Kidney (tissue), 13 donors: ENCODE measurements at regions not wholly inside any gene's neighbourhood (a gene's known extent, or its start where the extent isn't known, plus 50 kb on each side); places are given as distances from the start of the nearest gene placed in this dataset.
"Not testable (repeated sequence)": the region's sequence is repeated elsewhere in the genome, so short reads cannot be mapped to it uniquely, and the experiment has no call there.

Experiments
- DNase-seq, 5 donors: peaks; one replicate each; pipeline ENCODE4 v3.0.0-alpha.2; 2013 to 2020
- FAIRE-seq: peaks from 2 replicates; lab custom pipeline; 2012; peaks lifted over from hg19 to GRCh38; lab: Jason Lieb, UNC
- H3K27ac ChIP-seq, 2 donors: one replicate each; pipeline ENCODE4 v1.7.0; 2013; ENCODE audit warnings: low read depth in 2 of 2, low read length in 2 of 2, inconsistent platforms in 1 of 2
- H3K27me3 ChIP-seq: one replicate; pipeline ENCODE4 v1.7.1; 2013; ENCODE audit warnings: low read length, inconsistent platforms; ENCODE audit not compliant: control insufficient read depth, insufficient read depth
- H3K36me3 ChIP-seq, 3 donors: one replicate each; pipeline versions ENCODE4 v1.7.0 to v1.7.1; 2013; ENCODE audit warnings: low read length in 3 of 3, control low read depth in 1 of 3, inconsistent platforms in 1 of 3; ENCODE audit not compliant: insufficient read depth in 3 of 3, control insufficient read depth in 2 of 3
- H3K4me1 ChIP-seq, 3 donors: one replicate each; pipeline versions ENCODE4 v1.7.0 to v1.7.1; 2013; ENCODE audit warnings: low read length in 3 of 3, inconsistent platforms in 1 of 3, low read depth in 1 of 3; ENCODE audit not compliant: control insufficient read depth in 2 of 3, insufficient read depth in 2 of 3
- H3K4me3 ChIP-seq, 3 donors: one replicate each; pipeline versions ENCODE4 v1.7.0 to v1.8.1; 2013; ENCODE audit warnings: low read length in 3 of 3, control low read depth in 1 of 3, inconsistent platforms in 1 of 3
- H3K9ac ChIP-seq, 3 donors: one replicate each; pipeline versions ENCODE4 v1.7.0 to v1.7.1; 2013; ENCODE audit warnings: low read length in 3 of 3, control low read depth in 1 of 3, inconsistent platforms in 1 of 3
- H3K9me3 ChIP-seq, 3 donors: one replicate each; pipeline versions ENCODE4 v1.7.0 to v1.7.1; 2013; ENCODE audit warnings: low read length in 3 of 3, control low read depth in 1 of 3, inconsistent platforms in 1 of 3; ENCODE audit not compliant: control insufficient read depth in 2 of 3, insufficient read depth in 1 of 3
- CTCF ChIP-seq: IDR thresholded peaks from 3 replicates; pipeline ENCODE4 v1.5.1; 2012; ENCODE audit warnings: mild to moderate bottlenecking, moderate library complexity, borderline replicate concordance; ENCODE audit not compliant: insufficient read depth; ENCODE audit errors: extremely low read depth
- intact Hi-C: fragments of 100-400 bp; cut with DNase I; formaldehyde crosslinking; loops from one replicate; pipeline ENCODE4 v1.11.1; 2022
- donor health status: control.
- donor health status: control.
- donor health status: control.
- donor health status: control.
- donor health status: control.
- donor health status: DM: yes; HTN: yes; CAD: no.
- donor health status: Normal renal cell carcinoma (clear cell type).

DNA sequence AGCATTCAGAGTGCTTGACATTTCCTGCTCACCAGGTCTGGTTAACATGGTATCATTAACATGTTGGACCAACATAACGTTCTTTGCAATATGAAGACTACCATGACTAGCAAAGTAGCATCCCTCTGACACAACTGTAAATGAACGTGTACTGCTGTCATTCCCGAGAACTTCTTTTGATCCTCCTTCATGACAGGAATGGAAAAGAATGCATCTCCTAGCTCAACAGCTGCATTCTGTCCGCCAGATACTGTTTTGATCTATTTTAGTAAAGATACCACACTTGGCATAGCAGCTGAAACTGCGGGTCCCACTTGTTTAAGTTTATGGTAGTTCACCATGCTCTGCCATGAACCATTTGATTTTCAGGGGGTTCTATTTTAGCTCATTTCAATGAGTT lies 144.2 kb upstream of the PARD3B start:
- H3K9ac ChIP-seq: no peak overlapping the region
- intact Hi-C loops: no loop called here

GRCh38 chr2:204407204-204408014 lies 137.9 kb upstream of the PARD3B start:
- no peak for TF ChIP-seq CTCF
- FAIRE-seq: no peak
- intact Hi-C loops: no loop called here

More for the DNA sequence above, 144.2 kb upstream of the PARD3B start:
- no peaks in the 10 kb centered on the region for H3K27me3 ChIP-seq
- no peaks in the 10 kb centered on the region for H3K36me3 ChIP-seq
- no peak for DNase-seq
- H3K4me3 ChIP-seq: no peak overlapping the region
- no peak for TF ChIP-seq CTCF
- H3K9me3 ChIP-seq: no peaks in the 10 kb centered on the region
- no peak overlapping the region for H3K27ac ChIP-seq
- no peaks in the 10 kb centered on the region for H3K4me1 ChIP-seq
- no peak for FAIRE-seq

GRCh38 chr2:204412782-204413181 lies 132.5 kb upstream of the PARD3B start:
- H3K27ac ChIP-seq, DNase-seq, H3K27me3 ChIP-seq, H3K36me3 ChIP-seq, H3K4me3 ChIP-seq, H3K4me1 ChIP-seq, intact Hi-C loops, H3K9me3 ChIP-seq, H3K9ac ChIP-seq, FAIRE-seq: not testable (repeated sequence)

More at GRCh38 chr2:204407204-204408014, 137.9 kb upstream of the PARD3B start:
- Histone ChIP-seq H3K4me1 (no peaks in the 10 kb centered on the region), H3K27me3 (no peaks in the 10 kb centered on the region), H3K27ac (no peak overlapping the region), H3K4me3 (no peak overlapping the region), H3K36me3 (no peaks in the 10 kb centered on the region), H3K9ac (no peak overlapping the region), H3K9me3 (no peaks in the 10 kb centered on the region)
- DNase-seq: peak in 2 of 5 donors; percentile 11 to 12

DNA sequence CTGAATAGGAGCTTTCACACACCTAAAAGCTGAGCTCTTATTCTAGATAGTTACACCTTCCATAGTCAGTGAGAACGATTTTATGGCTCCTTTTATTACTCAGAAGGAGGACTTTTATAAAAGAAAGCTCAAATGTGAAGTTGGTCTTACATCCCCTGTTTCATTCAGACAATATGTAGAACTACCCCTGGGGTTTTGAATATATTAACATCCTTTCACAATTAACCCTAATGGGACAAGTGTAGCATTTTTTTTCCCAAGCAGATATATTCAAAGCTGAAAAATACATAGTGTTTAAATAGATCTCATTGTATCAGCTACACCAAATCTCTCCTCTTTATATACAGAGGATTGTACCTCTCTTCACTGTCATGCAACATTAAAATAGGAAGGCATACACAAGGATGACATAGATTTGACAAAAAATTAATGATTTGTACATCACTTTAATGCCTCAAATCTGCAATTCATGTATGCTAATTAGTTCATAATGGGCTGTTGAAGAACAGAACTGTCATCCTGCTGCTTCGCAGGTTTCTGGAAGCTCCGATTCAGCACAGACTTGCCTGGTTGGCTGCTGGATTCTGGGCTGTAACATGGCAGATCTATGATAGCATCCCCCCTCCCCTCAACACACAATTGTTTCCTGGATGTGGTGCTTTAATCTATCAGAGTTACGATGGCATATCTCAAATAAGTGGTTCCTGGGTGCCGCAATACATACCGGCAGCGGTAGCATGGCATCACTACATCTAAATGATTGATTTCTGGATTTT lies 129.7 kb upstream of the PARD3B start:
- Histone ChIP-seq H3K27me3 (no peaks in the 10 kb centered on the region), H3K9me3 (no peaks in the 10 kb centered on the region), H3K27ac (no peak overlapping the region), H3K9ac (no peak overlapping the region), H3K4me3 (no peak overlapping the region), H3K4me1 (no peaks in the 10 kb centered on the region), H3K36me3 (no peaks in the 10 kb centered on the region)
- intact Hi-C loops: no loop called here
- no peak for FAIRE-seq
- TF ChIP-seq CTCF: no peak
- DNase-seq: no peak
